Karpas-422 (cell line): ENCODE measurements at regions not wholly inside any gene's neighbourhood (a gene's known extent, or its start where the extent isn't known, plus 50 kb on each side); places are given as distances from the start of the nearest gene placed in this dataset.

Experiments used
- DNase-seq: peaks from one replicate; pipeline ENCODE4 v3.0.0-alpha.2; 2015
- H2AFZ ChIP-seq: fragments of 200-600 bp; sonication (generic); 2 replicates; pipeline ENCODE4 v1.6.1; 2014; ENCODE audit warnings: antibody characterized with exemption, low read length, mixed read lengths
- H3K27ac ChIP-seq: fragments of 200-600 bp; sonication (generic); 2 replicates; pipeline ENCODE4 v1.5.1; 2014; ENCODE audit warnings: mild to moderate bottlenecking, low read length, moderate library complexity
- H3K27me3 ChIP-seq: fragments of 200-600 bp; sonication (generic); 2 replicates; pipeline ENCODE4 v1.6.1; 2014; ENCODE audit warnings: low read length, mixed read lengths
- H3K36me3 ChIP-seq: fragments of 200-600 bp; sonication (generic); 2 replicates; pipeline ENCODE4 v1.6.1; 2014; ENCODE audit warnings: low read length, mixed read lengths; ENCODE audit not compliant: insufficient read depth
- H3K4me1 ChIP-seq: fragments of 200-600 bp; sonication (generic); 2 replicates; pipeline ENCODE4 v1.6.1; 2014; ENCODE audit warnings: mild to moderate bottlenecking, low read length, mixed read lengths
- H3K4me2 ChIP-seq: fragments of 200-600 bp; sonication (generic); 2 replicates; pipeline ENCODE4 v1.6.1; 2014; ENCODE audit warnings: low read length, low read depth, mild to moderate bottlenecking; ENCODE audit not compliant: poor library complexity, severe bottlenecking
- H3K4me3 ChIP-seq: fragments of 200-600 bp; sonication (generic); 2 replicates; pipeline ENCODE4 v1.5.1; 2014; ENCODE audit warnings: mild to moderate bottlenecking, antibody characterized with exemption, low read length, mixed read lengths
- H3K79me2 ChIP-seq: fragments of 200-600 bp; sonication (generic); 2 replicates; pipeline ENCODE4 v1.6.1; 2014; ENCODE audit warnings: mild to moderate bottlenecking, low read length, mixed read lengths
- H3K9ac ChIP-seq: fragments of 200-600 bp; sonication (generic); 2 replicates; pipeline ENCODE4 v1.6.0; 2014; ENCODE audit warnings: low read length
- H3K9me2 ChIP-seq: fragments of 200-600 bp; sonication (generic), shearing (Covaris generic); replicated peaks from 2 replicates; pipeline ENCODE4 v1.6.0; 2014; ENCODE audit warnings: mild to moderate bottlenecking, low read length, moderate library complexity; ENCODE audit not compliant: insufficient read depth
- H3K9me3 ChIP-seq: fragments of 300-700, 200-600 bp; sonication (generic); 2 replicates; pipeline ENCODE4 v1.6.1; 2014; ENCODE audit warnings: low read length, mixed read lengths
- H4K20me1 ChIP-seq: fragments of 200-600 bp; sonication (generic); 2 replicates; pipeline ENCODE4 v1.6.1; 2014; ENCODE audit warnings: mild to moderate bottlenecking, antibody characterized with exemption, low read length, low read depth; ENCODE audit not compliant: insufficient read depth

- DNase-seq = no peak
- no peak overlapping the region for H3K27ac ChIP-seq
- no peaks in the 10 kb centered on the region for H3K27me3 ChIP-seq
- H3K9me3 ChIP-seq = peaks cover 12% of the 10 kb centered on the region
- no peaks in the 10 kb centered on the region for H3K79me2 ChIP-seq
- no peaks in the 10 kb centered on the region for H3K36me3 ChIP-seq
- H3K4me2 ChIP-seq = no peak overlapping the region
- no peaks in the 10 kb centered on the region for H4K20me1 ChIP-seq
- H3K4me3 ChIP-seq = no peak overlapping the region
- no peaks in the 10 kb centered on the region for H3K9me2 ChIP-seq
- H3K4me1 ChIP-seq = no peaks in the 10 kb centered on the region
- no peak overlapping the region for H3K9ac ChIP-seq
- H2AFZ ChIP-seq = no peak overlapping the region
Observed at GRCh38 chr2:155792666-155793065, 539.9 kb downstream of the NR4A2 start.

- no peaks in the 10 kb centered on the region for H3K27me3 ChIP-seq
- no peak overlapping the region for H3K27ac ChIP-seq
- H3K4me3 ChIP-seq = no peak overlapping the region
- no peak for DNase-seq
- H4K20me1 ChIP-seq = no peaks in the 10 kb centered on the region
- no peak overlapping the region for H2AFZ ChIP-seq
- no peak overlapping the region for H3K4me2 ChIP-seq
- H3K36me3 ChIP-seq = no peaks in the 10 kb centered on the region
- no peak overlapping the region for H3K9ac ChIP-seq
- H3K4me1 ChIP-seq = no peaks in the 10 kb centered on the region
- H3K79me2 ChIP-seq = no peaks in the 10 kb centered on the region
- no peaks in the 10 kb centered on the region for H3K9me2 ChIP-seq
- H3K9me3 ChIP-seq = peaks cover 36% of the 10 kb centered on the region
Observed at GRCh38 chr2:155770516-155770915, 562.0 kb downstream of the NR4A2 start.

DNA sequence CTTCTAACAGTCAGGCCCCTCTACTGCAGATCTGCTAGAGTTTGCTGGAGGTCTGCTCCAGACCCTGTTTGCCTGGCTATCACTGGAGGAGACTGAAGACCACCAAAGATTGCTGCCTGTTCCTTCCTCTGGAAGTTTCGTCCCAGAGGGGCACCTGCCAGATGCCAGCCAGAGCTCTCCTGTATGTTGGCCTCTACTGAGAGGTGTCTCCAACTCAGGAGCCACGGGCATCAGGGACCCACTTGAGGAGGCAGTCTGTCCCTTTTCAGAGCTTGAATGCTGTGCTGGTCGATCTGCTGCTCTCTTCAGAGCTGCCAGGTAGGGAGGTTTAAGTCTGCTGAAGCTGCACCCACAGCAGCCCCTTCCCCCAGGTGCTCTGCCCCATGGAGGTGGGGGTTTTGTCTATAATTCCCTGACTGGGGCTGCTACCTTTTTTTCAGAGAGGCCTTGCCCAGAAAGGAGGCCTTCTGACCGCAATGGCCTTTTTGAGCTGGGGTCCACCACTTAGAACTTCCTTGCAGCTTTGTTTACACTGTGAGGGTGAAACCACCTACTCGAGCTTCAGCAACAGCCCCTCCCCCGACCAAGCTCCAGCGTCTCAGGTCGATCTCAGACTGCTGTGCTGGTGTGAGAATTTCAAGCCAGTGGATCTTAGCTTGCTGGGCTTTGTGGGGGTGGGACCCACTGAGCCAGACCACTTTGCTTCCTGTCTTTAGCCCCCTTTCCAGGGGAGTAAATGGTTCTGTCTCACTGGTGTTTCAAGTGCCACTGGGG, 566.0 kb downstream of the NR4A2 start:
- Histone ChIP-seq H3K4me3 (no peak overlapping the region), H3K4me2 (no peak overlapping the region), H2AFZ (no peak overlapping the region), H4K20me1 (no peaks in the 10 kb centered on the region), H3K9me3 (peaks cover 27% of the 10 kb centered on the region), H3K79me2 (no peaks in the 10 kb centered on the region), H3K9me2 (no peaks in the 10 kb centered on the region), H3K27ac (no peak overlapping the region), H3K27me3 (no peaks in the 10 kb centered on the region), H3K36me3 (no peaks in the 10 kb centered on the region), H3K9ac (no peak overlapping the region), H3K4me1 (no peaks in the 10 kb centered on the region)
- no peak for DNase-seq

- peaks cover 14% of the 10 kb centered on the region for H3K9me3 ChIP-seq
- H3K4me2 ChIP-seq = no peak overlapping the region
- no peak overlapping the region for H3K9ac ChIP-seq
Observed at GRCh38 chr2:155755481-155755880, 577.0 kb downstream of the NR4A2 start.

GRCh38 chr2:155748131-155748530, 584.4 kb downstream of the NR4A2 start:
- no peak overlapping the region for H3K27ac ChIP-seq
- H3K9me3 ChIP-seq = peaks cover 24% of the 10 kb centered on the region
- no peaks in the 10 kb centered on the region for H3K36me3 ChIP-seq
- no peak overlapping the region for H3K4me3 ChIP-seq
- no peak overlapping the region for H2AFZ ChIP-seq
- H3K79me2 ChIP-seq = no peaks in the 10 kb centered on the region
- no peak overlapping the region for H3K4me2 ChIP-seq
- H3K27me3 ChIP-seq = no peaks in the 10 kb centered on the region
- H3K4me1 ChIP-seq = no peaks in the 10 kb centered on the region
- DNase-seq = no peak
- H4K20me1 ChIP-seq = no peaks in the 10 kb centered on the region
- no peak overlapping the region for H3K9ac ChIP-seq
- H3K9me2 ChIP-seq = no peaks in the 10 kb centered on the region

More at GRCh38 chr2:155755481-155755880, 577.0 kb downstream of the NR4A2 start:
- no peaks in the 10 kb centered on the region for H3K9me2 ChIP-seq
- H3K4me3 ChIP-seq = no peak overlapping the region
- DNase-seq = no peak
- H4K20me1 ChIP-seq = no peaks in the 10 kb centered on the region
- no peaks in the 10 kb centered on the region for H3K79me2 ChIP-seq
- no peaks in the 10 kb centered on the region for H3K27me3 ChIP-seq
- H3K4me1 ChIP-seq = no peaks in the 10 kb centered on the region
- H2AFZ ChIP-seq = no peak overlapping the region
- no peaks in the 10 kb centered on the region for H3K36me3 ChIP-seq
- no peak overlapping the region for H3K27ac ChIP-seq

GRCh38 chr2:155747531-155747930, 585.0 kb downstream of the NR4A2 start:
- no peak overlapping the region for H2AFZ ChIP-seq
- H3K9me2 ChIP-seq = no peaks in the 10 kb centered on the region
- H3K9me3 ChIP-seq = peaks cover 29% of the 10 kb centered on the region
- no peak overlapping the region for H3K27ac ChIP-seq
- no peaks in the 10 kb centered on the region for H3K36me3 ChIP-seq
- H3K4me1 ChIP-seq = no peaks in the 10 kb centered on the region
- no peak overlapping the region for H3K9ac ChIP-seq
- no peaks in the 10 kb centered on the region for H3K27me3 ChIP-seq
- no peak for DNase-seq
- no peaks in the 10 kb centered on the region for H3K79me2 ChIP-seq
- H4K20me1 ChIP-seq = no peaks in the 10 kb centered on the region
- H3K4me2 ChIP-seq = no peak overlapping the region
- H3K4me3 ChIP-seq = no peak overlapping the region

DNA sequence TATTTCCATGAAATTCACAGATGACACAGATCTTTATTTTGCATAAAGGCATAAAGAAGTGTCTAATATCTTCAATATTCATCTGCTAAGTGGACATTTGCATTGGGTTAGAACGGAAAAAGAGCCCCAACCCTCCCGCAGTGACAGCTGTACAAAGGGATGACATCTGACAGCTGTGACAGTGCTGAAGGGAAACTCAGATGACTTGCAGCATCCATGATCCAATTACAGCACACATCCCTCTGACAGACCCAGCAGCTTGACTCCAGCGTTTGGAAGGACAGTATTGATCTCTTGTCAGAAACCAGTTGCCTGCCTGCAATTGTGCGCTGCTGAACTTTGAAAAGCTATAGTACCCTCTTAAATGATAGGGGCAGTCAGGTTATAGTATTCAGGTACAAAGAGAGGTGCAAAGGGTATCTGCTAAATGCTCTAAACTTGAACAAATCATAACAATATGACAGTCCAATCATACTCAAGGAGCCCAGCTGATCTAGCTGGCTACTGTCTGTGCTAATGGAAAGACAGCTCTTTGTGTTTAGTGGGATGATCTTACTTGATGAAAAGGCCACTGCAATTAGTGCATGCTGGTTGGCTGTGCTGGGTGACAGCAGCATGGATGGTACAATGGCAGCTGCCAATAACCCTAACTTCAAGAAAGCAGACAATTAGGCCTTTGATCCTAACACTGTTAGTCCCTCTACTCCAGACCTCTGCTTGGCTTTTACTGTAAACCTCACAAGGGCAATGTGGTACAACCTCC, 599.2 kb downstream of the NR4A2 start:
- no peak overlapping the region for H3K9ac ChIP-seq
- no peaks in the 10 kb centered on the region for H3K9me2 ChIP-seq
- no peaks in the 10 kb centered on the region for H4K20me1 ChIP-seq
- no peaks in the 10 kb centered on the region for H3K79me2 ChIP-seq
- H2AFZ ChIP-seq = no peak overlapping the region
- no peak overlapping the region for H3K4me3 ChIP-seq
- no peak overlapping the region for H3K27ac ChIP-seq
- no peaks in the 10 kb centered on the region for H3K36me3 ChIP-seq
- no peaks in the 10 kb centered on the region for H3K27me3 ChIP-seq
- H3K4me2 ChIP-seq = no peak overlapping the region
- H3K4me1 ChIP-seq = no peaks in the 10 kb centered on the region
- H3K9me3 ChIP-seq = peaks cover 8% of the 10 kb centered on the region; the same call in 1 of the 2 replicates
- no peak for DNase-seq

DNA sequence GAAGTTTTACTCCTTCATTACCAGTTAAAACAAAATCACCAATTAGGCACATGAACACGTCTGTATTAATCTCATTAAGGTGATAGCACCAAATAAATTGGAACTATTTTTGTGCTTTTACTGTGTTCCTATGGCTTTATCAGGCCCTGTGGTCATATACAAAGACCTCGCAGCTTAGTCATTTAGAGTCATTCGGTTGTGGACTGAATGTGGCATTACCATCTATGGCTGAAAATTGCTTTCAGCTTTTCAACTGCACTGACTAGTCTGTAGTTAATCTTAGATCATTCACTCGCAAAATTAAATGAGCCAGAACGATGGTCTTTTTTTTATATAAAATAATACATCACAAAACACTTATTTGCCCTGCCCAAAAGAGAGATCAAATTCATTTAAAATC, 601.7 kb downstream of the NR4A2 start:
- no peaks in the 10 kb centered on the region for H3K9me2 ChIP-seq
- H3K27ac ChIP-seq = no peak overlapping the region
- H3K4me2 ChIP-seq = no peak overlapping the region
- H3K79me2 ChIP-seq = no peaks in the 10 kb centered on the region
- H2AFZ ChIP-seq = no peak overlapping the region
- H4K20me1 ChIP-seq = no peaks in the 10 kb centered on the region
- 0 out of 2 replicates have a peak, but pooled peaks cover 3% of the 10 kb centered on the region for H3K9me3 ChIP-seq
- no peaks in the 10 kb centered on the region for H3K36me3 ChIP-seq
- H3K27me3 ChIP-seq = no peaks in the 10 kb centered on the region
- H3K4me1 ChIP-seq = no peaks in the 10 kb centered on the region
- DNase-seq = no peak
- H3K4me3 ChIP-seq = no peak overlapping the region
- H3K9ac ChIP-seq = no peak overlapping the region
